HepG2 (cell line): ENCODE measurements at regions not wholly inside any gene's neighbourhood (a gene's known extent, or its start where the extent isn't known, plus 50 kb on each side); places are given as distances from the start of the nearest gene placed in this dataset.

Experiments
- ATAC-seq: fragments of 200-7000 bp; cut with Tn5 transposase; 3 replicates; pipeline ENCODE4 v1.9.1; 2020; ENCODE audit warnings: mild to moderate bottlenecking, moderate library complexity
- BruUV-seq: library from RNA; stranded (reverse); fragments of 400-500 nt; replicated peaks from 2 replicates; lab custom pipeline; 2021; lab: Mats Ljungman, UMichigan
- CTCF ChIA-PET: fragments of 300-600 bp; formaldehyde crosslinking; extraction: SDS; loops from one replicate; lab custom pipeline; 2021; ENCODE audit warnings: low total read pairs, inconsistent platforms, low intra/inter-chr PET ratio; lab: Yijun Ruan, JAX
- POLR2A ChIA-PET: fragments of 350-600 bp; sonication (Branson Sonifier 250); formaldehyde crosslinking; loops from one replicate; lab custom pipeline; 2020; ENCODE audit warnings: antibody characterized with exemption, inconsistent platforms; lab: Yijun Ruan, JAX
- DNase-seq: peaks from one replicate; pipeline ENCODE4 v3.0.0-alpha.2; 2015; ENCODE audit warnings: low spot score
- FAIRE-seq: peaks from 3 replicates; lab custom pipeline; 2011; peaks lifted over from hg19 to GRCh38; lab: Jason Lieb, UNC
- H2AFZ ChIP-seq: one replicate; pipeline ENCODE4 v1.6.1; 2011; ENCODE audit warnings: low read length, inconsistent platforms
- H3K27ac ChIP-seq: fragments of 300-600 bp; 3 replicates; pipeline ENCODE4 v1.8.0; 2011; ENCODE audit warnings: mixed run types, mild to moderate bottlenecking, mixed read lengths, low read length, inconsistent platforms; ENCODE audit not compliant: insufficient read depth; ENCODE audit errors: extremely low read length
- H3K27me3 ChIP-seq, 2 experiments: fragments of 200-600 bp in 1 of 2; 2 replicates in 1 of 2; 3 replicates in 1 of 2; pipeline versions ENCODE4 v1.6.0 to v1.8.0; 2011; ENCODE audit warnings: low read length in 2 of 2, mild to moderate bottlenecking in 2 of 2, moderate library complexity in 2 of 2, inconsistent platforms in 1 of 2; ENCODE audit not compliant: insufficient read depth in 2 of 2, control insufficient read depth in 1 of 2
- H3K36me3 ChIP-seq, 2 experiments: fragments of 200-600 bp in 1 of 2; replicated peaks in 1 of 2; 2 replicates in 1 of 2; 3 replicates in 1 of 2; pipeline versions ENCODE4 v1.5.1 to v1.8.0; 2011; ENCODE audit warnings: low read length in 2 of 2, inconsistent platforms in 1 of 2; ENCODE audit not compliant: insufficient read depth in 2 of 2, control insufficient read depth in 1 of 2
- H3K4me1 ChIP-seq: 2 replicates; pipeline ENCODE4 v1.5.1; 2012; ENCODE audit warnings: low read length, inconsistent platforms; ENCODE audit not compliant: insufficient read depth
- H3K4me2 ChIP-seq: 2 replicates; pipeline ENCODE4 v1.6.0; 2011; ENCODE audit warnings: low read depth, low read length, inconsistent platforms
- H3K4me3 ChIP-seq, 3 experiments: fragments of 200-600 bp in 1 of 3; sonication (generic), shearing (Covaris generic) in 1 of 3; replicated peaks in 1 of 3; 2 replicates each; pipeline ENCODE4 v1.5.1; 2011 to 2016; ENCODE audit warnings: low read length in 3 of 3, inconsistent platforms in 2 of 3, low read depth in 2 of 3, mild to moderate bottlenecking in 2 of 3, control low read depth in 1 of 3, mixed read lengths in 1 of 3; ENCODE audit not compliant: insufficient read depth in 1 of 3
- H3K79me2 ChIP-seq: one replicate; pipeline ENCODE4 v1.6.1; 2011; ENCODE audit warnings: low read length, inconsistent platforms; ENCODE audit not compliant: insufficient read depth
- H3K9ac ChIP-seq: 2 replicates; pipeline ENCODE4 v1.6.0; 2011; ENCODE audit warnings: mild to moderate bottlenecking, low read depth, low read length, inconsistent platforms; ENCODE audit not compliant: insufficient read depth
- H3K9me3 ChIP-seq: 2 replicates; pipeline ENCODE4 v1.5.1; 2012; ENCODE audit warnings: mild to moderate bottlenecking, low read length
- H4K20me1 ChIP-seq: 2 replicates; pipeline ENCODE4 v1.6.0; 2011; ENCODE audit warnings: inconsistent platforms, mild to moderate bottlenecking, low read length, moderate library complexity; ENCODE audit not compliant: insufficient read depth
- AHDC1 ChIP-seq: sonication (generic); formaldehyde crosslinking; IDR thresholded peaks from 2 replicates; pipeline ENCODE4 v1.5.1; 2020; ENCODE audit warnings: mild to moderate bottlenecking, missing genetic modification reagents, borderline replicate concordance
- ATF4 ChIP-seq, 2 experiments: fragments of 450-650 bp in 1 of 2; sonication (generic) in 1 of 2; formaldehyde crosslinking; IDR thresholded peaks; 2 replicates each; pipeline versions ENCODE4 v1.5.0 to v1.8.0; 2020 to 2022; ENCODE audit warnings: mild to moderate bottlenecking in 1 of 2, missing genetic modification reagents in 1 of 2
- ATF7 ChIP-seq, 2 experiments: fragments of 450-650 bp in 1 of 2; sonication (generic) in 1 of 2; formaldehyde crosslinking in 1 of 2; IDR thresholded peaks; 2 replicates each; pipeline versions ENCODE4 v1.4.0 to v1.6.1; 2016 to 2020; ENCODE audit warnings: antibody characterized with exemption in 1 of 2, mild to moderate bottlenecking in 1 of 2, missing genetic modification reagents in 1 of 2
- CEBPG ChIP-seq: IDR thresholded peaks from 2 replicates; pipeline ENCODE4 v1.6.1; 2016
- GATAD2A ChIP-seq: IDR thresholded peaks from 2 replicates; pipeline ENCODE4 v1.6.1; 2016
- GRHL1 ChIP-seq: sonication (generic); formaldehyde crosslinking; conservative IDR thresholded peaks from 2 replicates; pipeline ENCODE4 v1.8.0; 2022; ENCODE audit warnings: missing genetic modification reagents
- HNRNPK ChIP-seq: fragments of 200-400 bp; formaldehyde crosslinking; IDR thresholded peaks from 2 replicates; pipeline ENCODE4 v1.6.1; 2018; ENCODE audit warnings: low read length, low read depth, moderate library complexity, mild to moderate bottlenecking; ENCODE audit not compliant: poor library complexity, severe bottlenecking
- MIER2 ChIP-seq: IDR thresholded peaks from 2 replicates; pipeline ENCODE4 v1.6.1; 2016; ENCODE audit warnings: missing biosample characterization, missing genetic modification reagents
- USF2 ChIP-seq, 2 experiments: sonication (generic) in 1 of 2; formaldehyde crosslinking in 1 of 2; IDR thresholded peaks; 2 replicates each; pipeline versions ENCODE4 v1.5.1 to v1.6.1; 2011 to 2020; ENCODE audit warnings: borderline replicate concordance in 1 of 2, low read depth in 1 of 2, low read length in 1 of 2, mild to moderate bottlenecking in 1 of 2, missing genetic modification reagents in 1 of 2, moderate library complexity in 1 of 2
- ZNF576 ChIP-seq: sonication (generic); formaldehyde crosslinking; IDR thresholded peaks from 2 replicates; pipeline ENCODE4 v1.4.0; 2020; ENCODE audit warnings: mild to moderate bottlenecking, missing genetic modification reagents
- ZNF644 ChIP-seq: IDR thresholded peaks from 2 replicates; pipeline ENCODE4 v1.6.1; 2016; ENCODE audit warnings: low read depth
- WGBS: methylation state at CpG from one replicate; pipeline ENCODE4 v1.1.6; 2017; ENCODE audit warnings: low lambda C conversion rate; 5-methylcytosine and 5-hydroxymethylcytosine counted together
- in situ Hi-C: cut with HindIII; loops from 2 replicates; pipeline ENCODE4 v1.10.0; 2017; ENCODE audit warnings: low pct_unique_long_range_greater_than_20kb; ENCODE audit not compliant: extremely low pct_ligation_motif_present
- intact Hi-C: fragments of 100-400 bp; cut with micrococcal nuclease; formaldehyde crosslinking; loops from one replicate; pipeline ENCODE4 v1.10.0; 2022; ENCODE audit not compliant: unreplicated experiment

GRCh38 chr9:73270967-73271721 is 119.5 kb downstream of the ANXA1 start:
- intact Hi-C loops (no loop called here), in situ Hi-C loops (loop anchor here (10.0 kb wide), 1 partner anchor 294 kb away; no protein-coding TSS in a partner anchor)
- no peaks in the 10 kb centered on the region for H4K20me1 ChIP-seq
- DNase-seq (peak; percentile 75), FAIRE-seq (no peak), ATAC-seq (peak; percentile 88)
- H3K9me3 ChIP-seq, result no peaks in the 10 kb centered on the region
- 41% methylated on average over 3 of the region's 3 CpGs for WGBS
- H3K27me3 ChIP-seq, result no peaks in the 10 kb centered on the region
- H3K4me3 ChIP-seq, result no peak overlapping the region
- POLR2A ChIA-PET, result no interaction called here
- no peak overlapping the region for H3K9ac ChIP-seq
- no peak overlapping the region for H2AFZ ChIP-seq
- H3K36me3 ChIP-seq, result no peaks in the 10 kb centered on the region
- no peak overlapping the region for H3K4me2 ChIP-seq
- no peaks in the 10 kb centered on the region for H3K79me2 ChIP-seq
- BruUV-seq, result no TSS peak
- H3K4me1 ChIP-seq, result peaks cover 10% of the 10 kb centered on the region; the same call in 1 of the 2 replicates
- CTCF ChIA-PET, result interaction anchor here (2.6 kb wide), 1 partner anchor 295 kb away, joined by 12 read pairs; no protein-coding TSS in a partner anchor
- H3K27ac ChIP-seq, result no peak overlapping the region
- TF ChIP-seq MIER2 (CRISPR knock-in tag) (0 out of 2 replicates have a peak, but pooled peaks have one; percentile 42), AHDC1 (CRISPR knock-in tag) (peak; percentile 31; the same call in 1 of the 2 replicates), CEBPG (CRISPR knock-in tag) (peak; percentile 82), USF2 (IDR thresholded peaks at IDR 0.05; ENCODE audit: low read depth, low read length) (no peak), USF2 (CRISPR knock-in tag; IDR thresholded peaks at IDR 0.05; ENCODE audit: borderline replicate concordance) (no peak), ZNF644 (peak; percentile 90), HNRNPK (no peak), GRHL1 (no peak), ATF4 (CRISPR knock-in tag; IDR thresholded peaks at IDR 0.05) (peak in 1 of 2 experiments; percentile 68; a peak in 2 of 4 replicates), GATAD2A (CRISPR knock-in tag) (peak; percentile 66), ATF7 (IDR thresholded peaks at IDR 0.05) (0 out of 2 replicates have a peak, but pooled peaks have one; percentile 23), ATF7 (CRISPR knock-in tag; IDR thresholded peaks at IDR 0.05) (no peak), ZNF576 (CRISPR knock-in tag) (no peak)
